Fibroblast of peridontal ligament (primary cell): ENCODE measurements at regions not wholly inside any gene's neighbourhood (a gene's known extent, or its start where the extent isn't known, plus 50 kb on each side); places are given as distances from the start of the nearest gene placed in this dataset.
"Not testable (repeated sequence)": the region's sequence is repeated elsewhere in the genome, so short reads cannot be mapped to it uniquely, and the experiment has no call there.

Source experiments
- DNase-seq: peaks from one replicate; pipeline ENCODE4 v3.0.0-alpha.2; 2010; ENCODE audit errors: extremely low read depth

GRCh38 chr1:245062741-245063305 lies 92.0 kb upstream of the KIF26B start:
- no peak for DNase-seq

- not testable (repeated sequence) for DNase-seq
Measured at GRCh38 chr1:245061808-245062207, 93.0 kb upstream of the KIF26B start.

GRCh38 chr1:245060684-245061374 lies 94.0 kb upstream of the KIF26B start:
- peak; percentile 61 for DNase-seq

GRCh38 chr1:245059806-245060424 lies 94.9 kb upstream of the KIF26B start:
- DNase-seq: no peak

- no peak for DNase-seq
Measured at GRCh38 chr1:245058882-245059281, 95.9 kb upstream of the KIF26B start.

- DNase-seq: no peak
Measured at GRCh38 chr1:245058436-245058835, 96.3 kb upstream of the KIF26B start.

GRCh38 chr1:245056913-245057312 lies 97.9 kb upstream of the KIF26B start:
- no peak for DNase-seq

GRCh38 chr1:245056296-245056695 lies 98.5 kb upstream of the KIF26B start:
- not testable (repeated sequence) for DNase-seq

GRCh38 chr1:245055752-245056151 lies 99.0 kb upstream of the KIF26B start:
- DNase-seq: no peak

- no peak for DNase-seq
Measured at GRCh38 chr1:245054507-245055270, 100.1 kb upstream of the KIF26B start.

- no peak for DNase-seq
Measured at GRCh38 chr1:245054105-245054504, 100.7 kb upstream of the KIF26B start.

- DNase-seq: no peak
Measured at GRCh38 chr1:245052258-245052657, 102.5 kb upstream of the KIF26B start.

- DNase-seq: no peak
Measured at GRCh38 chr1:245051349-245052221, 103.2 kb upstream of the KIF26B start.

GRCh38 chr1:245046769-245047168 lies 108.0 kb upstream of the KIF26B start:
- no peak for DNase-seq

GRCh38 chr1:245046315-245046714 lies 108.5 kb upstream of the KIF26B start:
- no peak for DNase-seq

GRCh38 chr1:245045087-245045881 lies 109.5 kb upstream of the KIF26B start:
- no peak for DNase-seq

- no peak for DNase-seq
Measured at GRCh38 chr1:245043611-245043940, 111.2 kb upstream of the KIF26B start.

GRCh38 chr1:245041058-245041698 lies 113.6 kb upstream of the KIF26B start:
- no peak for DNase-seq

GRCh38 chr1:245039196-245039595 lies 115.6 kb upstream of the KIF26B start:
- DNase-seq: no peak

- no peak for DNase-seq
Measured at GRCh38 chr1:245036102-245036501, 118.7 kb upstream of the KIF26B start.
